Lower lobe of right lung (tissue), 2 donors: ENCODE measurements at regions not wholly inside any gene's neighbourhood (a gene's known extent, or its start where the extent isn't known, plus 50 kb on each side); places are given as distances from the start of the nearest gene placed in this dataset.

Experiments used
- ATAC-seq, 2 donors: fragments of 200-7000 bp; cut with Tn5 transposase; one replicate each; pipeline ENCODE4 v1.9.1; 2020 to 2022; ENCODE audit warnings: mild to moderate bottlenecking in 2 of 2, moderate library complexity in 2 of 2
- DNase-seq: peaks from one replicate; pipeline ENCODE4 v3.0.0-alpha.2; 2020
- H3K27ac ChIP-seq: fragments of 200-600 bp; one replicate; pipeline ENCODE4 v1.8.0; 2022
- H3K27me3 ChIP-seq: fragments of 200-600 bp; one replicate; pipeline ENCODE4 v1.8.0; 2022; ENCODE audit warnings: low read depth
- H3K36me3 ChIP-seq: fragments of 200-600 bp; one replicate; pipeline ENCODE4 v1.8.0; 2022; ENCODE audit warnings: mild to moderate bottlenecking
- H3K4me1 ChIP-seq: fragments of 200-600 bp; one replicate; pipeline ENCODE4 v1.8.0; 2022
- H3K4me3 ChIP-seq: fragments of 200-600 bp; one replicate; pipeline ENCODE4 v1.8.0; 2022; ENCODE audit warnings: mild to moderate bottlenecking
- H3K9me3 ChIP-seq: fragments of 200-600 bp; one replicate; pipeline ENCODE4 v1.8.0; 2022
- CTCF ChIP-seq: fragments of 200-600 bp; IDR thresholded peaks from one replicate; pipeline ENCODE4 v1.8.0; 2022; ENCODE audit warnings: antibody characterized with exemption, mild to moderate bottlenecking
- intact Hi-C: fragments of 100-400 bp; cut with DNase I; formaldehyde crosslinking; loops from one replicate; pipeline ENCODE4 v1.11.0; 2022
- donor health status: DM: no; HTN: yes; CAD: no; lungs with severe emphysema.

GRCh38 chr11:130692220-130692619, 224.1 kb downstream of the SNX19 start:
- no peak overlapping the region for H3K27ac ChIP-seq
- H3K36me3 ChIP-seq = no peaks in the 10 kb centered on the region
- intact Hi-C loops = no loop called here
- TF ChIP-seq CTCF = no peak
- no peaks in the 10 kb centered on the region for H3K4me1 ChIP-seq
- ATAC-seq = no peak
- no peak overlapping the region for H3K4me3 ChIP-seq
- no peaks in the 10 kb centered on the region for H3K27me3 ChIP-seq
- H3K9me3 ChIP-seq = no peaks in the 10 kb centered on the region
- DNase-seq = no peak

- H3K4me3 ChIP-seq = no peak overlapping the region
- TF ChIP-seq CTCF = no peak
Measured at GRCh38 chr11:130693543-130693942, 222.7 kb downstream of the SNX19 start.

GRCh38 chr11:130694488-130695045, 221.7 kb downstream of the SNX19 start:
- Histone ChIP-seq H3K36me3 (no peaks in the 10 kb centered on the region), H3K27me3 (no peaks in the 10 kb centered on the region), H3K4me3 (no peak overlapping the region), H3K27ac (no peak overlapping the region), H3K4me1 (no peaks in the 10 kb centered on the region), H3K9me3 (no peaks in the 10 kb centered on the region)
- intact Hi-C loops = no loop called here
- no peak for DNase-seq
- ATAC-seq = no peak
- TF ChIP-seq CTCF = no peak

More at GRCh38 chr11:130693543-130693942, 222.7 kb downstream of the SNX19 start:
- Histone ChIP-seq H3K36me3 (no peaks in the 10 kb centered on the region), H3K27ac (no peak overlapping the region), H3K27me3 (no peaks in the 10 kb centered on the region), H3K9me3 (no peaks in the 10 kb centered on the region), H3K4me1 (no peaks in the 10 kb centered on the region)
- ATAC-seq = no peak
- intact Hi-C loops = no loop called here
- DNase-seq = no peak

- Histone ChIP-seq H3K27me3 (no peaks in the 10 kb centered on the region), H3K9me3 (no peaks in the 10 kb centered on the region), H3K27ac (no peak overlapping the region), H3K4me3 (no peak overlapping the region), H3K4me1 (no peaks in the 10 kb centered on the region), H3K36me3 (no peaks in the 10 kb centered on the region)
- ATAC-seq (no peak), DNase-seq (no peak)
- intact Hi-C loops = no loop called here
- TF ChIP-seq CTCF = no peak
Measured at GRCh38 chr11:130698174-130698573, 218.1 kb downstream of the SNX19 start.

GRCh38 chr11:130699561-130699960, 216.7 kb downstream of the SNX19 start:
- ATAC-seq (no peak), DNase-seq (no peak)
- Histone ChIP-seq H3K4me1 (no peaks in the 10 kb centered on the region), H3K27ac (no peak overlapping the region), H3K27me3 (no peaks in the 10 kb centered on the region), H3K4me3 (no peak overlapping the region), H3K9me3 (no peaks in the 10 kb centered on the region), H3K36me3 (no peaks in the 10 kb centered on the region)
- intact Hi-C loops = no loop called here
- TF ChIP-seq CTCF = no peak

GRCh38 chr11:130700092-130700491, 216.2 kb downstream of the SNX19 start:
- no peak for ATAC-seq
- H3K36me3 ChIP-seq = no peaks in the 10 kb centered on the region
- H3K27me3 ChIP-seq = no peaks in the 10 kb centered on the region
- no peaks in the 10 kb centered on the region for H3K4me1 ChIP-seq
- H3K9me3 ChIP-seq = no peaks in the 10 kb centered on the region
- intact Hi-C loops = no loop called here
- no peak overlapping the region for H3K27ac ChIP-seq
- no peak overlapping the region for H3K4me3 ChIP-seq
- no peak for DNase-seq
- no peak for TF ChIP-seq CTCF
